ENCODE measurements at regions not wholly inside any gene's neighbourhood (a gene's known extent, or its start where the extent isn't known, plus 50 kb on each side); places are given as distances from the start of the nearest gene placed in this dataset.

DNA sequence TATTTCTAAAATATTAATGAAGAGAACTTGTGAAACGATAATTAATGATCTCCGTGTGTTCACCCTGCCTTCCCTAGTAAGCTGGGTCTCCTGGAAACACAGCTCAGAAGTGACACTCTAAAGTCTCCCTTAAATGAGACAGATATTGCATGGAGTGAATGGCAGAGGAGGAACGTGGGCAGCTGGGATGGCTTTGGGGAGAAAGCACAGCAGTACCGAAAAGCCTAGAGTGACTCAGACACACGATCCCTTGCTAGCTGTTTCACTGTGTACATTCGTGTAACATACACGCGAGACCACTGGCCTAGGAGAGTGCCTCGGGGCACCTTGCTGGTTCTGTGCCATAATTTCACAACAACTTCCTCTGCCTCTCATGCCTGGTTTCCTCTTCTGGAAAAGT, 199.9 kb upstream of the TCERG1L start:
- Histone ChIP-seq H3K27ac (no peak overlapping the region), H3K4me3 (no peak overlapping the region), H3K4me1 (no peaks in the 10 kb centered on the region), H3K36me3 (no peaks in the 10 kb centered on the region), H3K27me3 (no peaks in the 10 kb centered on the region), H3K9me3 (no peaks in the 10 kb centered on the region)
- TF ChIP-seq POLR2A (IDR thresholded peaks at IDR 0.05), result no peak
- TF ChIP-seq, protein P1, sequence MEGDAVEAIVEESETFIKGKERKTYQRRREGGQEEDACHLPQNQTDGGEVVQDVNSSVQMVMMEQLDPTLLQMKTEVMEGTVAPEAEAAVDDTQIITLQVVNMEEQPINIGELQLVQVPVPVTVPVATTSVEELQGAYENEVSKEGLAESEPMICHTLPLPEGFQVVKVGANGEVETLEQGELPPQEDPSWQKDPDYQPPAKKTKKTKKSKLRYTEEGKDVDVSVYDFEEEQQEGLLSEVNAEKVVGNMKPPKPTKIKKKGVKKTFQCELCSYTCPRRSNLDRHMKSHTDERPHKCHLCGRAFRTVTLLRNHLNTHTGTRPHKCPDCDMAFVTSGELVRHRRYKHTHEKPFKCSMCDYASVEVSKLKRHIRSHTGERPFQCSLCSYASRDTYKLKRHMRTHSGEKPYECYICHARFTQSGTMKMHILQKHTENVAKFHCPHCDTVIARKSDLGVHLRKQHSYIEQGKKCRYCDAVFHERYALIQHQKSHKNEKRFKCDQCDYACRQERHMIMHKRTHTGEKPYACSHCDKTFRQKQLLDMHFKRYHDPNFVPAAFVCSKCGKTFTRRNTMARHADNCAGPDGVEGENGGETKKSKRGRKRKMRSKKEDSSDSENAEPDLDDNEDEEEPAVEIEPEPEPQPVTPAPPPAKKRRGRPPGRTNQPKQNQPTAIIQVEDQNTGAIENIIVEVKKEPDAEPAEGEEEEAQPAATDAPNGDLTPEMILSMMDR (IDR thresholded peaks at IDR 0.05), result no peak
- no peak for DNase-seq
- intact Hi-C loops (cut with DNase I; ENCODE audit: low total_unique reads), result no loop called here

DNA sequence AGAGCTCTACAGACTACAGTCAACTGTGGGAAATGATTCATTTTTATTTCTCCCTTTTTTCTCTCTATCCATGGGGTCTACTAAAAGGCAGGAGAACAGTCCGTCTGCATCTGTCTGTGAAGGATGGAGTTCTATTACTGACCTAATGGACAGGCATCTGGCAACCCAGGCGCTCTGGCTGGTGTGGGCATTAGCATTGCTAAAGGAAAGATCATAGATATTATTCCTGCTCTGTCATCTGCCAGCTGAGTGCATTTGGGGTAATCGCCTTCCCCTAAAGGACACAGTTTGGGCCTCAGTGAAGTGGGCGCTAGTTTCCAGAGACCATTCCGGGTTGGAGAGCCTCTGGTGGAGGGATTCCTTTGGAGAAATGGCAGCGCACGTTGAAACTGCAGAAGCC, 201.3 kb upstream of the TCERG1L start:
- Histone ChIP-seq H3K9me3 (no peaks in the 10 kb centered on the region), H3K4me3 (no peak overlapping the region), H3K27ac (no peak overlapping the region), H3K36me3 (no peaks in the 10 kb centered on the region), H3K27me3 (no peaks in the 10 kb centered on the region), H3K4me1 (no peaks in the 10 kb centered on the region)
- intact Hi-C loops (cut with DNase I; ENCODE audit: low total_unique reads), result no loop called here
- TF ChIP-seq, protein P1 (IDR thresholded peaks at IDR 0.05), result no peak
- TF ChIP-seq POLR2A (IDR thresholded peaks at IDR 0.05), result no peak
- DNase-seq, result no peak

DNA sequence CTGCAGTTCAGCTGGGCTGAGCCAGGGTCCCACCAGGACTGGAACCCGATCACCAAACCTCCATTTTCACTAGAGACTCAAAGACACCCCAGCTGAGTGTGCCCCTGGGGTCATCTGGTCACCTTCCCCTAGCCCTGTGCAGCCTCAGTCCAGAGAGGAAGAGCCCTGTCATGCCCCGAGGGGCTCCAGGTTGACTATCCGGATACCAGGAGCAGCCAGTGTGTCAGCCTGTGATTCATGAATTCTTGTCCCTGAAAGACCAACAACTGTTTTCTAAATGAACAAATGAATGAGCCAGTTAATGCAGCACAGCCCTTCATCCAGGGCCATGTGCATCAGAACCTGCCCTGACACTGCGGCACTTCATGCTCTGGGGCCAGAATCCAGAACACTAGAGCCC, 201.9 kb upstream of the TCERG1L start:
- no peak overlapping the region for H3K27ac ChIP-seq
- DNase-seq, result no peak
- no peaks in the 10 kb centered on the region for H3K9me3 ChIP-seq
- H3K4me1 ChIP-seq, result no peaks in the 10 kb centered on the region
- TF ChIP-seq, protein P1 (IDR thresholded peaks at IDR 0.05), result no peak
- TF ChIP-seq POLR2A (IDR thresholded peaks at IDR 0.05), result no peak
- no peak overlapping the region for H3K4me3 ChIP-seq
- H3K36me3 ChIP-seq, result no peaks in the 10 kb centered on the region
- intact Hi-C loops (cut with DNase I; ENCODE audit: low total_unique reads), result no loop called here
- H3K27me3 ChIP-seq, result no peaks in the 10 kb centered on the region

DNA sequence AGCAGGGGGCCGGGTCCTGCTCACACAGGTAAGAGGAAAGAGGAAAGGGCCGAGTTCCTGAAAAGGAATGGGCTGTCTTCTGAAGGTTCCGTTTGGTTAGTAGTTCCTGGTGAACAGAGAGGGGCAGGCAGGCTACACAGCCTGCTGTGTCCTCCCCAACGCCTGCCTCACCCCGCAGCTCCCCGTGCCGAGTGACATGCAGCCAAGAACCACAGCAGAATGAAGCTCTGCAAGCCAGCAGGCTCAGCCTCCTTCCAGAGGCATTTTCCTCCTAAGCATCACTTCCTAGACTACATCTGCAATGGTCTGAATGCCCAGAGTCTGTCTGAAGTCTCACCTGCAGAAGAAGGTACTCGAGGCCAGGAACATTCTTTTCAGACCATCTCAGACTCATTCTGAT, 202.4 kb upstream of the TCERG1L start:
- no peaks in the 10 kb centered on the region for H3K27me3 ChIP-seq
- DNase-seq, result no peak
- H3K36me3 ChIP-seq, result no peaks in the 10 kb centered on the region
- no peak overlapping the region for H3K27ac ChIP-seq
- intact Hi-C loops (cut with DNase I; ENCODE audit: low total_unique reads), result no loop called here
- H3K4me3 ChIP-seq, result no peak overlapping the region
- no peaks in the 10 kb centered on the region for H3K9me3 ChIP-seq
- TF ChIP-seq POLR2A (IDR thresholded peaks at IDR 0.05), result no peak
- TF ChIP-seq, protein P1 (IDR thresholded peaks at IDR 0.05), result no peak
- H3K4me1 ChIP-seq, result no peaks in the 10 kb centered on the region

DNA sequence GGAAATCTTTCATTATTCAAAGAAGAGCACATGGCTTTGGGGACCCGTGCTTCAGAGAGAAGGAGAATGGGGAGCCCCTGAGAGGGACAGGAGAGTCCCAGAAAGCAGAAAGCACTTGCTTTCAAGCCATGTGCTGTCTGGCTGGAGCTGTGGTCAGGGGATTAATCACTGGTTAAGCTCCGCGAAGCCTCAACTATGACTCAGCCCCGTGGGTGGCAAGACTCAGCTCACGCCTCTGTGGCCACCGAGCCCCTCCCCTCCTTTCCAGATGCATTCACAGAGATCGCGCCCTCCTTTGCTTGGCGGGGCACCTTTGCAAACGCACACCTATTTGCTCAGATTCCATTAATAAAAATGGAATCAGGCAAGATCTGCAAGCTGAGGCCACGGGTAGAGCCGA, 202.9 kb upstream of the TCERG1L start:
- Histone ChIP-seq H3K9me3 (no peaks in the 10 kb centered on the region), H3K4me3 (no peak overlapping the region), H3K36me3 (no peaks in the 10 kb centered on the region), H3K27me3 (no peaks in the 10 kb centered on the region), H3K4me1 (no peaks in the 10 kb centered on the region), H3K27ac (no peak overlapping the region)
- DNase-seq, result no peak
- TF ChIP-seq POLR2A (IDR thresholded peaks at IDR 0.05), result no peak
- TF ChIP-seq, protein P1 (IDR thresholded peaks at IDR 0.05), result no peak
- intact Hi-C loops (cut with DNase I; ENCODE audit: low total_unique reads), result no loop called here

All from uterus (tissue), 3 donors.